H1 (cell line): ENCODE measurements at regions not wholly inside any gene's neighbourhood (a gene's known extent, or its start where the extent isn't known, plus 50 kb on each side); places are given as distances from the start of the nearest gene placed in this dataset.

Source experiments
- KDM4A ChIP-seq: IDR thresholded peaks from one replicate; pipeline ENCODE4 v1.7.1; 2012; ENCODE audit warnings: low read depth, mild to moderate bottlenecking, moderate library complexity, low read length, inconsistent platforms; ENCODE audit not compliant: severe bottlenecking
- TF ChIP-seq, protein P1 (sequence below): IDR thresholded peaks from 2 replicates; pipeline ENCODE4 v1.6.1; 2012; ENCODE audit warnings: low read length, inconsistent platforms

DNA sequence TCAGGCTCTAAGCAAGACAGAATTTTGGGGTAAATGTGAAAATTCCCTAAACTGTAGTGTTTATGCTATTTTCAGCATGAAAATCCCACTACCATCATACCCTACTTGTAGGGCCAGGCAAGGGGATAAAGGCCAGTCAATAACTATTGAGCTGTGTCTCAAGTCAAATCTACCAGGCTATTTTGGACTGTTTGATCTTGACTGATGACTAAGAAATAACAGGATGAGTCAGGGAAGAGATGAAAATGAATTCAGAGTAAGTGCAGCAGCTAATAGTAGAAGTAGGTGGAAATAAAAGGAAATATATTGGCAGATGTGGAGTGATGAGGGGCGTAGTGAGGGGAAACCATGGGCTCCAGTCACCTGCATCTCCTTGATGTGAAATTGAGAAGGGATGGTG is 225.8 kb upstream of the PHYHIPL start (continued):
- TF ChIP-seq, protein P1, sequence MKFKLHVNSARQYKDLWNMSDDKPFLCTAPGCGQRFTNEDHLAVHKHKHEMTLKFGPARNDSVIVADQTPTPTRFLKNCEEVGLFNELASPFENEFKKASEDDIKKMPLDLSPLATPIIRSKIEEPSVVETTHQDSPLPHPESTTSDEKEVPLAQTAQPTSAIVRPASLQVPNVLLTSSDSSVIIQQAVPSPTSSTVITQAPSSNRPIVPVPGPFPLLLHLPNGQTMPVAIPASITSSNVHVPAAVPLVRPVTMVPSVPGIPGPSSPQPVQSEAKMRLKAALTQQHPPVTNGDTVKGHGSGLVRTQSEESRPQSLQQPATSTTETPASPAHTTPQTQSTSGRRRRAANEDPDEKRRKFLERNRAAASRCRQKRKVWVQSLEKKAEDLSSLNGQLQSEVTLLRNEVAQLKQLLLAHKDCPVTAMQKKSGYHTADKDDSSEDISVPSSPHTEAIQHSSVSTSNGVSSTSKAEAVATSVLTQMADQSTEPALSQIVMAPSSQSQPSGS: no peak
- no peak for TF ChIP-seq KDM4A
